Adipocyte (in vitro differentiated cells): ENCODE measurements at regions not wholly inside any gene's neighbourhood (a gene's known extent, or its start where the extent isn't known, plus 50 kb on each side); places are given as distances from the start of the nearest gene placed in this dataset.

ENCODE experiments used
- DNase-seq: peaks from one replicate; pipeline ENCODE4 v3.0.0-alpha.2; 2015; ENCODE audit warnings: low read depth
- H3K27me3 ChIP-seq: replicated peaks from 2 replicates; pipeline ENCODE4 v1.7.0; 2013; ENCODE audit warnings: mild to moderate bottlenecking, low read length, moderate library complexity; ENCODE audit not compliant: control insufficient read depth, insufficient read depth
- H3K36me3 ChIP-seq: 2 replicates; pipeline ENCODE4 v1.7.0; 2013; ENCODE audit warnings: low read length, mild to moderate bottlenecking, moderate library complexity; ENCODE audit not compliant: control insufficient read depth, insufficient read depth, severe bottlenecking
- H3K4me1 ChIP-seq: 2 replicates; pipeline ENCODE4 v1.7.0; 2013; ENCODE audit warnings: mild to moderate bottlenecking, low read length, moderate library complexity; ENCODE audit not compliant: control insufficient read depth, insufficient read depth
- H3K4me3 ChIP-seq: 2 replicates; pipeline ENCODE4 v1.7.0; 2013; ENCODE audit warnings: mild to moderate bottlenecking, low read length, moderate library complexity
- H3K9ac ChIP-seq: 2 replicates; pipeline ENCODE4 v1.7.0; 2013; ENCODE audit warnings: mild to moderate bottlenecking, low read length, moderate library complexity
- H3K9me3 ChIP-seq: 2 replicates; pipeline ENCODE4 v1.7.0; 2013; ENCODE audit warnings: mild to moderate bottlenecking, low read length, moderate library complexity; ENCODE audit not compliant: control insufficient read depth

- H3K36me3 ChIP-seq = no peaks in the 10 kb centered on the region
- H3K9me3 ChIP-seq = peaks cover 4% of the 10 kb centered on the region
- DNase-seq = no peak
Measured at GRCh38 chr6:170097505-170098427, 193.1 kb downstream of the DLL1 start.

GRCh38 chr6:170096803-170097504 is 193.9 kb downstream of the DLL1 start:
- no peaks in the 10 kb centered on the region for H3K4me1 ChIP-seq

More at GRCh38 chr6:170097505-170098427, 193.1 kb downstream of the DLL1 start:
- no peaks in the 10 kb centered on the region for H3K4me1 ChIP-seq
- no peak overlapping the region for H3K9ac ChIP-seq
- no peak overlapping the region for H3K4me3 ChIP-seq
- H3K27me3 ChIP-seq = peaks cover 32% of the 10 kb centered on the region

GRCh38 chr6:170096191-170096802 is 194.6 kb downstream of the DLL1 start:
- Histone ChIP-seq H3K9me3 (peaks cover 4% of the 10 kb centered on the region), H3K36me3 (no peaks in the 10 kb centered on the region), H3K4me1 (no peaks in the 10 kb centered on the region), H3K9ac (no peak overlapping the region), H3K4me3 (no peak overlapping the region), H3K27me3 (peaks cover 39% of the 10 kb centered on the region)
- no peak for DNase-seq

More at GRCh38 chr6:170096803-170097504, 193.9 kb downstream of the DLL1 start:
- Histone ChIP-seq H3K4me3 (no peak overlapping the region), H3K27me3 (peaks cover 39% of the 10 kb centered on the region), H3K9me3 (peaks cover 4% of the 10 kb centered on the region), H3K36me3 (no peaks in the 10 kb centered on the region), H3K9ac (no peak overlapping the region)
- no peak for DNase-seq

GRCh38 chr6:170095273-170095981 is 195.5 kb downstream of the DLL1 start:
- no peak overlapping the region for H3K4me3 ChIP-seq
- H3K4me1 ChIP-seq = no peaks in the 10 kb centered on the region
- H3K27me3 ChIP-seq = peaks cover 39% of the 10 kb centered on the region
- no peak overlapping the region for H3K9ac ChIP-seq
- DNase-seq = no peak
- H3K36me3 ChIP-seq = no peaks in the 10 kb centered on the region
- no peaks in the 10 kb centered on the region for H3K9me3 ChIP-seq

GRCh38 chr6:170094686-170095272 is 196.1 kb downstream of the DLL1 start:
- DNase-seq = no peak
- H3K4me3 ChIP-seq = no peak overlapping the region
- no peaks in the 10 kb centered on the region for H3K9me3 ChIP-seq
- H3K9ac ChIP-seq = no peak overlapping the region
- H3K36me3 ChIP-seq = no peaks in the 10 kb centered on the region
- H3K4me1 ChIP-seq = no peaks in the 10 kb centered on the region
- H3K27me3 ChIP-seq = peaks cover 39% of the 10 kb centered on the region

- DNase-seq = no peak
- no peak overlapping the region for H3K4me3 ChIP-seq
Measured at GRCh38 chr6:170093658-170094596, 197.0 kb downstream of the DLL1 start.

GRCh38 chr6:170093276-170093657 is 197.6 kb downstream of the DLL1 start:
- no peak overlapping the region for H3K4me3 ChIP-seq
- no peaks in the 10 kb centered on the region for H3K9me3 ChIP-seq
- no peaks in the 10 kb centered on the region for H3K36me3 ChIP-seq
- DNase-seq = no peak
- H3K9ac ChIP-seq = no peak overlapping the region
- no peaks in the 10 kb centered on the region for H3K4me1 ChIP-seq
- H3K27me3 ChIP-seq = peaks cover 39% of the 10 kb centered on the region

More at GRCh38 chr6:170093658-170094596, 197.0 kb downstream of the DLL1 start:
- Histone ChIP-seq H3K27me3 (peaks cover 39% of the 10 kb centered on the region), H3K36me3 (no peaks in the 10 kb centered on the region), H3K9me3 (no peaks in the 10 kb centered on the region), H3K4me1 (no peaks in the 10 kb centered on the region), H3K9ac (no peak overlapping the region)

GRCh38 chr6:170092826-170093225 is 198.1 kb downstream of the DLL1 start:
- H3K27me3 ChIP-seq = peaks cover 38% of the 10 kb centered on the region
- DNase-seq = no peak
- no peak overlapping the region for H3K9ac ChIP-seq
- H3K4me1 ChIP-seq = no peaks in the 10 kb centered on the region
- H3K4me3 ChIP-seq = no peak overlapping the region
- no peaks in the 10 kb centered on the region for H3K36me3 ChIP-seq
- no peaks in the 10 kb centered on the region for H3K9me3 ChIP-seq

- Histone ChIP-seq H3K27me3 (peaks cover 29% of the 10 kb centered on the region), H3K9me3 (no peaks in the 10 kb centered on the region), H3K4me1 (no peaks in the 10 kb centered on the region), H3K9ac (no peak overlapping the region), H3K36me3 (no peaks in the 10 kb centered on the region), H3K4me3 (no peak overlapping the region)
- DNase-seq = no peak
Measured at GRCh38 chr6:170091639-170092579, 199.0 kb downstream of the DLL1 start.
